Activated T-cell treated with anti-CD3 and anti-CD28 coated beads for 48 hours (primary cell): ENCODE measurements at regions not wholly inside any gene's neighbourhood (a gene's known extent, or its start where the extent isn't known, plus 50 kb on each side); places are given as distances from the start of the nearest gene placed in this dataset.

Source experiments
- DNase-seq: peaks from one replicate; pipeline ENCODE4 v3.0.0-alpha.2; 2020; ENCODE audit warnings: low read depth

DNA sequence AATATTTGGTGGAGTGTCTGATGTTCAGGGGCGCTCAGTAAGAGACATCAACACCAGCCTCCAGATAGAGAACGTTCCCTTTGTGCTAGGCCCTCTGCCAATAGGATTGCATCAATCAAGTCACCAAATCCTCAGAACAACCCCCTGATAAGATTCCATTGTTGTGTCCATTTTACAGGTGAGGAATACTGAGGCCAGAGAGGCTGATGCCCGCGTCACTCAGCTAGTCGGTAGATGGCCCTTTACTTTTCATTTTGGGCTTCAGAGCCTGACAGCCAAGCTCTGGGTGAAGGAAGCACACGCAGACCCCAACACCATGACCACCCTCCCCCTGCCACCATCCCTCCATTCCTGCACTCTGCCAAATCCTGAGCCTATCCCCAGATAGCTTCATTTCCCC lies 406.2 kb downstream of the PTPRU start:
- DNase-seq: no peak

DNA sequence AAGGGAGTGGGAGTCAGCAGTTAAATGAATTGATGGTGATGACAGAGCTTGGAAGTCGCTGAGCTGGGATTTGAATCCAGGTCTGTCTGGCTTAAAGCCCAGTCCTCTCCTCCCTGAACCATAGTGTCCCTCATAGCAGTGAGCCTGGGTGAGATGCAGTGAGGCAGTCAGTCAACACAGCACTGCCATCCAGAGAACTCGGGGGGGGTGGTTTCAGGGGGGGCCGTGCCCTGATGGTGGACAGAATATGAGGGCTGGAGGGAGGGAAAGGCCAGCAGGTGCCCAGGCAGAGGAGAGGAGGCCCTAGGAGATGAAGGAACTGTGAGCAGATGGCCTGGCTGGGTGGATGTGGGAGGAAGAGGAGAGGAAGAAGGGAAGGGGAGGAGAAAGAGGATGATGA lies 405.6 kb downstream of the PTPRU start:
- no peak for DNase-seq

DNA sequence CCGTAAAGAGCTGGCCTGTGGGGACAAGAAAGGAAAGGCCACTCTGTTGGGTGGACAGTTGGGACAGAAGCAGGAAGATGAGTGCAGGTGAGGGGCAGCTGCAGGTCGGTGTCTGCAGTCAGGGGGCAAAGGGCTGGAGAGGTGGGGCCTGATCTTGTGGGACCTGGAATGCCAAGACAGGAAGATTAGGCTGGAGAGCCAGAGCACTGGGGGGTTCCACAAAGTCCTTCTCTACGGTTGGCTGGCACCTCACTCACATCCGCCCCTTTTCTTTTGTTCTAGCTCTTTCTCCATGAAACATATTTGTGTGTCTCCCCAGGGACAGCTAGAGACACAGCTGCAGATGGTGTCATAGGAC lies 404.1 kb downstream of the PTPRU start:
- no peak for DNase-seq

DNA sequence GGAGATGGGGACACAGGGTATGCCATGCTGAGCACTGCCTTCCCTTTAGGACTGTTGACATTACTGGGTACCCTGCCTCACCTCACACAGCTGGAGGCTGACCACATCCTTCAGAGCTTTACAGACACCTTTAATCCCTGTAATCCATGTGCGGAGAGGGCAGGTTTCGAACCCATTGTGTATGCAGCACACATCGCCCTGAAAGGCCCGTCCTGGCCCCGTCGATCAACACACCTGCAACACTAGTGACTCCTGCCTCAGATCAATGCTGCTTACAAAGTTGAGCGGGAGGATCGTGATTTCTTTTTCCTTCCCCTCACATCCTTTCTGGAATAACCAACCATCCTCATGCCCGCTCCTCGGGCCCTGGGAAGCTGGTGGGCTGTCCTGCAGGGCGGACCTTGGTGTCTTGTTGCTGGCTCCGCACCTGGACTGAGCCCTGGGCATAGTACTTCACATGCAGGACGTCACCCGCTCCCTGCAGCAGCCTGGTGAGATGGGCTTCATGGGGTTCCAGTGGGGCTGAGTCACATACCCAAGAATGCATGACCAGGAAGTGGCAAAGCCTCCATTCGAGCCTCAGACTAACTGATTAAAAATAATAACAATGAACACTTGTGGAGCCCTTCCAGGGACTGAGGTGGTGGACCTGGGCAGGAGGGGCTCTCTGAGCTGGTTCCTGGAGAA lies 403.6 kb downstream of the PTPRU start:
- no peak for DNase-seq

DNA sequence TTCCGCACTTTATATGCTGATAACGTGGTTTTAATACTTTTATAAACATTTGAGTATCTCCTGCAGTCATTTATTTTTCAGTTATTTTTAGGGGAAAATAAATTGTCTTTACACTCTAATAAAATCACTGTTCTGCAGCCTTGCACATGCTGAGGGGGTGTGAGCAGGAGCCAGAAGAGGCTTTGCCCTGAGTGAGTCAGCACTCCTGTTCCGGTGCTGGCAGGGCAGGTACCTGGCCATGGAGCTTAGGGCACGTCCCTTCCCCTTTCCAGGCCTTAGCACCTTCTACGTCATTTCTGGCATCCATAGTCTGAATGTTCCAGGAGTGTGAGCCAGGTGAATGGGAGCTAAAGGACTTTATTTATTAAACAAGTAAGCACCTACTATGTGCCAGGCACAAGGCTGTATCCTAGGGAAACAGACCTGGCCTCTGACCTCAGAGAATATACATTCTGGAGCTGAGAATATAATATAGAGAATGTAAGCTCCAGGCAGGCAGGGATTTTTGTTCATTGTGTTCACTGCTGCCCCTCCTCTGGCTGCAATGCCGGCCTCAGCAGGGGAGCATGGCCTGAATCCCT lies 402.9 kb downstream of the PTPRU start:
- DNase-seq: no peak

DNA sequence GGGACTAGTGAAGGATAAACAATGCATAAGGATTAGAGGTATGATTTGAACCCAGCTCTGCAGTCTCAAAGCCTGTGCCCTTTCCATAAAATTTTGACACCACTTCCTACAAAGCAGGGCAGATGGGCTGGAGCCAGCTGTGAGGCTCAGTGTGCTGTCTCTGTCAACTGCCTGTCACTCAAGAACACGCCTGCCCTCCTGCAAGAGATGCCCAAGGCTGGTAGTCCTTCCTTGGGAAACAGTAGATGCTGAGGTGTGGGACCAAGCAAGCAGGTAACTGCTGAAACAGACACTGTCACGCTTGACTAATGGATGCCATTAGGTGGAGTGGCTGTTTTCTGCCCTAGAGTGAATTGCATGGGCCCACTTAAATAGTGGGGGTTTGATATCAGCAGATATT lies 402.0 kb downstream of the PTPRU start:
- DNase-seq: no peak

DNA sequence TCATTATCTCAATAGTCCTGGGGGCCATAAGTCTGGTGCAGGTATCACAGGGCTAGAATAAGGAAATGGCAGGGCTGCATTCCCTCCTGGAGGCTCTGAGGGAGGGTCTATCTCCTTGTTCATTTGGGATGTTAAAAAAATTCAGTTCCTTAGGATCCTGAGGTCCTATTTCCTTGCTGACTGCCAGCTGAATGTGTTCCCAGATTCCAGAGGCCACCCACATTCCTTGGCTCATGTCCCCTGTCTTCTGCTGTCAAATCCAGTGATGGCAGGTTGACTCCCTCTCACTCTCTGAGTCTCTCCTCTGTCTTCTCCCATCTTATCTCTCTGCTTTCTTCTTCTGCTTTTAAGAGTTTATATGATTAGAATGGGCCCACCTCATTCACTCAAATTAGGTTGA lies 400.6 kb downstream of the PTPRU start:
- no peak for DNase-seq

DNA sequence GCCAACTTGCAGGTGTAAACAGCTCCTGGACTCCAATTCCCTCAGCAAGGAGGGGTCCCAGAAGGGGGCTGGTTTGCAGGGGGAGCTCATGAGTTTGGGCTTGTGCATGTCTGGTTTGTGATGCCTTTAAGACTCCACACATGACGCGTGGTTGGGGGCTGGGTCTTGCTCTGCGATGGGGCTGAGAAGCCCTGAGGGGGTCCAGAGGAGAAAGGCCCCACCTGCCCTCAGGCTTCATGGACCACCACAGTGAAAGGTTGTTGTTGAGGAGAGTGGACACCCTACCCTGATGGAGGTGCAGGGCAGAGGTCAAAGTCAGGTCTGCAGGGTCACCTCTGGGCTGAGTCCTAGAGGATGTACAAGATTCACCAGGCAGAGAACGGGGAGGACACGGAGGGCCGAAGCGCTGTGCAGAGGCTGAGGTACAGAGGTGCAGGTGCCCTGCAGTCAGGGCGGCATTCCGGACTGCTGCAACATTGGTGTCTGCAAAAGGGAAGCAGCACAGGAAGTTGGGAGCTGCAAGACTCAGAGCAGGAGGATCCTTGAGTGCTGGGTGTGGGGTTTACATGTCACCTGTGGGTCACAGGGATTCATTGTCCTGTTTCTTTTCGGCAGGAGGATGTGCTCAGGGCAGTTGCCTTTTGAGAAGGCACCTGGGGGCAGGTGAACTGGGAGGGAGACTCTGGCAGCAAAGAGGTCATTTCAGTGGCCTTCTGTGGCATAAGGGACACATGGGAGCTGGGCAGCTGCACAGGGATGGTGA lies 399.4 kb downstream of the PTPRU start:
- DNase-seq: no peak

DNA sequence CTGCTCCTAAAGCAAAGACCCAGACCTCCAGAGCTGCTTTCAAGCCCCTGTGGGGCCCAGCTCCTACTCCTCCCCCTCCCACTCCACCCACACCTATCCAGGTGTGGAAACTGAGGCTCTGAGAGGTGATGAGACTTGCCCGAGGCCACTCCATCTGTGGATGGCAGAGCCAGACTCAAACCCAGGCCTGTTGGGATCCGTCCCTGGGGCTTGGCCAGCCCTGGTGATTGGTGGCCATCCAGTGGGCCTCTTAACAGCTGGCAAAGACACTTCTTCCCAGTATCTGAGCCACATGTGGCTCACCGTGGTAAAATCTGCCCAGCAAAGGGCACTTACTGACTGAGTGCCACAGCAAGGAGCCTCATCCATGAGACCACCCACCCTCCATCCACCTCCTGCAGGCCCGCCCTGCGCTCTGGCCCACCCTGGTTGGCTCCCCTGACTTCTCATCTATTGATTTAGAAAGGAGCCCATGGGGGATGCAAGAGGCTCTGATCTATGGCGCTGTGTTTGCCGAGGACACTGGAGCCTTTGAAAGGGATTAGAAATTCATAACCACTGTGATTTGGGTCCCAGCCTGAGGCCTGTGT lies 398.5 kb downstream of the PTPRU start:
- DNase-seq: no peak

DNA sequence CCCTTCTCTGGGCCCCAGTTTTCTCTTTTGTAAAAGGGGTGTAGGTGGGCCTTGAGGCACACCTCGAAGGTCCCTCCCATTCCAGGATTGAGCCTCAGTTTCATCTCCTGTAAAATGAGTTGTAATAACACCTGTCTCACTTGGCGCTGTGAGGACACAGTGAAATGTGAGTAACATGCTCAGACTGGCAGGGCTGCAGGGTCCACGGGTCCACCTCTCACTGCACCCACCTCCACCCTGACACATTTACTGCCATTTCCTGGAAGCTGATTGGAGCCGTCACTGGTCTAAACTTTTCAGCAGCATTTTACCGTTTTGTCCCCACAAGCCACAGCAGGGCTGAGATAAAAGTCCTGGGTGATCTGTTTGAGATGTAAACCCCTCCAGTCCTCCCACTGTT lies 398.0 kb downstream of the PTPRU start:
- DNase-seq: no peak

DNA sequence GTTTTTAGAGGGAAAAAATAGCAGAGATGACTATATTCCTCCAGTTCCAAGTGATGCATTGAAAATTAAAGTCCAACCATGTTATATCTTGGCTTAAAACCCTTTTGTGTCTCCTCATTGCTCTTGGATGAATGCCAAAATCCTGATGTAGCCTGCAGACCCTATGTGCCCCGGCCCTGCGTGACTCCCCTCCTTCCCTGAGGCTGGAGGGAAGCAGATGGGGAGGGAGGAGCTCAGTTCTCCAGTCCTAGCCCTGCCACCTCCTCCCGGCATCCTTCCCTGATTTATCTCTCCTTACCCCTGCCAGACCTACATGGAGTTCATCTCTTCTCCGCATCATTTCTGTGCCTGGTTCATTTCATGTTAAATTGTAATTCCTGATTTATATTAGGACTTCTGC lies 397.4 kb downstream of the PTPRU start:
- no peak for DNase-seq

DNA sequence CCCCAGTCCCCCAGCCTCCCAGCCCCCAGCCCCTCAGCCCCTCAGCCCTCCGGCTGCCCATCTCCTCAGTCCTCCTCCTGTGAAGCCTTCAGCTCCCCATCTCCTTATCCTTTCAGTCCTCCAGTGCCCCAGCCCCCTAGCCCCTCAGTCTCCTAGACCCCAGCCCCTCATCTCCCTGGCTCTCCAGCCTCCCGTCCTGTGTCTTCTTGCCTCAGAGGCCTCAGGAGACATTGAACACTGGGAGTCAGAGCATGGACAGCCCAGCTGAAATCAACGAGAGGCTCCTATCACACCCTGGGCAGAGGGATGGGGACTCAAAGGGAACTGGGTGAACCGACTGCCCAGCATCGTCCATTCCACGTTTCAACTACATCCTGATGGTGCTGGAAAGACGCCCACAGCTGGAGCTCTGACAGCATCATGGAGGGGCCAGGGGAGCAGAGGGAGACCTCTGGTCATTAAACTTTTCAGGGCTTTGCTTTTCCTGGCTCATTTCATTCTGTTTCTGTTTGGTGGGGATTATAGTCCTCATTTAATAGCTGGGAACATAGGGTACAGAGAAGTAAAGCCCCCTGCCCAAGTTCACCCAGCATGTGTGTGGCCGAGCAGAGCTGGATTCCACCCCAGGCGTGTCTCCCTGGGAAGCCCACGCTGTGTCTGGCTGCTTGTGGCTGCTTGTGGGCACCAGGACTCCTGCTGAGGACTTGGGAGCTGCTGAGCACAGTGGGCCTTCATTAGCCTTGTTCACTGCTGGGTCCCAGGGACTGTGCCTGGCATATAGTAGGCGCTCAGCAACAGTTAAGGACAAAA lies 396.7 kb downstream of the PTPRU start:
- no peak for DNase-seq

DNA sequence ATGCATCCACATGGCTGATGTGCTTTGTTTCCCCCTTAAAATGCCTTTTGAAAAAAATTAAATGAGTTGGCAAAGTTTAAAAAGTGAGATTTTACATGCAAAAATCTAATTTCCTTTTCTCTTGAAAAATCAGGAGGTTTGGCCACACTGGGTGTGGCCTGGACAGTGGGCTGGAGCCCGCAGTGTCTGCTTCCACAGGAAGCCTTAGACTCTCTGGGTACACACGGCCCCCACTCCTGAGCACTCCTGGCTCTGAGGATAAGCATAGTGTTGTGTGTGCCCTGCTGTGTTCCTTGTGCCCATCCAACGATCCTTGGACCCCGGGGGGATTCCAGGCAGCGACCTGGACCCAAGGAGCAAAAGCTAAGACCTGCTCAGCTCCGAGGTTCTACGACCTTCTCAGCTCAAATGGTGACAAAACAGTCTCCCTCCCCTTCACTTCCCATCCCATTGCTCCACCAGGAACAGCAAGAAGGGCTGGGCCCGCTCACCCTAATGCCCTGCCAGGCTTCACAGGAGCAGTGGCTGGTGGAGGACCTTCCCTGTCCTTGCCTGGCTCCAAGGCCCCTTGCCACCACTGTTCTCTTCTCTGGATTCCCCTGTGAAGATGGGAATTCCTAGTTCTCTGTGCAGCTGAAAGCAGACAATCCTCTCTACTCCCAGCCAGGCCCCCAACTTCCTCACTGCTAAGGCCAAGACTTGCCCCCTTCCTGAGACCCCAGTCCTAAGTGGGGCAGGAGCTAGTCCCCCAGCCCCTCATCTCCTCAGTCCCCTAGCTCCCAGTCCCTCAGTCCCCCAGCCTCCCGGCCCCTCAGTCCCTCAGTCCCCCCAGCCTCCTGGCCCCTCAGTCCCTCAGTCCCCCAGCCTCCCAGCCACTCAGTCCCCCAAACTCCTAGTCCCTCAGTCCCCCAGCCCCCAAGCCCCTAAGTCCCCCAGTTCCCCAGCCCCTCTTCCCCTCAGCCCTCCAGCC lies 395.8 kb downstream of the PTPRU start:
- DNase-seq: no peak

DNA sequence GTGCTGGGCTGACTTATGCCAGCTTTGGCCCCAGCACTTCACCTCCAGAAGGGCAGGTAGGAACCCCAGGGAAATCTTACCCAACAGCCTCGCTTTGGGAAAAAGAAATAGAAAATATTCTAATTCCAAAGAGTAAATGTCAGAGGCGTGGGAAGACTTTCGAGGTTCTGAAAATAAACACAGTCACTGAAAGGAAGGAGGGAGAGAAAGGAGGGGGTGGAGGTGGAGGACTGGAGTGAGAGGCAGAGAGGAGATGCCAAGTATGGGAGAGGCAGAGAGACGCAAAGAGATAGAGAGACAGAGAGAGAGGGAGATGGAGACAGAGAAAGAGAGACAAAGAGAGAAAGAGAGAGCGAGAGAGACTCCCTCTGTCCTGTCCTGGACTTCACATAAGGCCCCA lies 395.0 kb downstream of the PTPRU start:
- no peak for DNase-seq

DNA sequence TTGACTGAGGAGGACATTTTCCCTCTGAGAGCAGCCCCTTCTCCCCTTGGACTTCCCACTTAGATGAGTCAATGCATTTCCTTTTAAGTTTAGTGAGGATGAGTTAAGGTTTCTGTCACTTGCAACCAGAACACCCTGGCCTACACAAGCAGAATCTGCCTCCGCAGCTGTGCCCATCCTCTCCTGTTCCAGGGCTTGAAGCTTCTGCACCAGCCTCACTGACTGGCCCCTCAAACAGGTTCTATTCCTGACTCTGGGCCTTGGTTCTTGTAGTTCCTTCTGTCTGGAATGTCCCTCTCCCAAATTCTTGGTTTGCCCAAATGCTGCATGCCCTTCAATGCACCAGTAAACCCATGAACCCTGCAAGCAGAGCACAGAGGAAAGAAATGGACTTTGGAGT lies 394.4 kb downstream of the PTPRU start:
- DNase-seq: no peak

DNA sequence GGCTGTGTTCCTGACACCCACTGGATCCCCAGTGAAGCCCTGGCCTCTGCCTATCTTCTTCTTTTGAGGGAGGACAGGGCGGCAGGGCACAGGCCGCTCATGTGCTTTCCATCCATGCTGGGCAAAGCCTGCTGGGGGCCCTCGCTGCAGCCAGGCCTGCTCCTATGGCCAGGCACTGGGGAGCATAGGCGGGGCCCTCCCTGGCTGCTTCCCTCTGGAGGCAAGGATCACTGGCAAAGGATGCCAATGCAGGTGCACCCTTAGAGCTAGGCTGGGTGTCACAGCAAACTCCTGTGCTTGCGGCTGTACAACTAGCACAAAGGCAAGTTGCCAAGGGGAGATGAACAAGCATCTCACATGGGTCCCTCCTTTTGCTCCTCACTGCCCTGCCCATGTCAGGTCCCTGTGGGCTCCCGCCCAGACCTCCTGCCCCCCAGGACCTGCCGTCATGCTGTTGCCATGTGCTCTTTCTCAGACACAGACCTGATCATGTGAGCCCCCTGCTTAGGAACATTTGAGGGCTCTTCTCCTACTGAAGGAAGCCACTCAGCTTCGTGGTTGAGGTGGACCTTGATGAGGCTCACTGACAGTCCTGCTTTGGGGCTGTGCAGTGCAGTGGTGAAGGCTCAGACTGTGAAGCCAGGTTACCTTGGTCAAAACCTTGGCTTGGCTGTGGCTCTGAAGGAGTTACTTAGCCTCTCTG lies 393.6 kb downstream of the PTPRU start:
- no peak for DNase-seq

DNA sequence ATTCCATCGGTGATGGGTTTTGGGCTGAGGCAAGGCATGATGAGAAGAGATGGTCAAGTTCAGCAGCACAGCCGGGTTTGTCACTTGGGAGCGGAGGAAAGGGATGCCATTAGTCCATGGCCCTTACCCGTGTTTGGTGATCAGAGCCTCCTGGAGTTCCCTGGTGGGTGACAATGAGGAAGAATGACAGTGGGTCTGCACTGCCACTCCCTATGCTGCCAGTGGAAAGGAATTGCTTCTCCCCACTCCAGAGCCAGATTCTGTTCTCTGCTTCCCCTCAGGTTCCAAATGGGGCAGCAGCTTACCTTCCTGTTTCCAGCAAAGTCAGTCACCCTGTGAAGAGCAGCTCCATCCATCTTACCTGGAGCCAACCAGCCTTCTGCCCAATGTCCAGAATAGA lies 393.1 kb downstream of the PTPRU start:
- DNase-seq: no peak

DNA sequence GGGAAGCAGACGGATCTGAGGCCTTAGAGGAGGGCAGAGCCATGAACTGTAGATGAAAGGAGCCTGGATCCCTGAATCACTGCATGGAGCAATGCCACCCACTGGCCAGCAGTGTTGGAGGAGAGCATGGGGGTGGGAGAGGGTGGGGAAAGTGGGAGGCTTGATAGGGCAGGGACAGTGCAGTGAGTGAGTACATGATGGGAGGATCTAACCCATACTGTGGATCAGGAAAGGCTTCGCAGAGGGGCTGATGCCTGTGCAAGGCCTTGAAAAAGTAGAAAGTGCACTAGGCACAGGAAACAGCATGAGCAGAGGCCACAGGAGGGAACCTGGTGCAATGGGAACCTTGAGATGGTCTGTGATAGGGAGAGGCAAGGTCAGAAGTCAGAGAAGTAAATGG lies 391.9 kb downstream of the PTPRU start:
- DNase-seq: no peak

DNA sequence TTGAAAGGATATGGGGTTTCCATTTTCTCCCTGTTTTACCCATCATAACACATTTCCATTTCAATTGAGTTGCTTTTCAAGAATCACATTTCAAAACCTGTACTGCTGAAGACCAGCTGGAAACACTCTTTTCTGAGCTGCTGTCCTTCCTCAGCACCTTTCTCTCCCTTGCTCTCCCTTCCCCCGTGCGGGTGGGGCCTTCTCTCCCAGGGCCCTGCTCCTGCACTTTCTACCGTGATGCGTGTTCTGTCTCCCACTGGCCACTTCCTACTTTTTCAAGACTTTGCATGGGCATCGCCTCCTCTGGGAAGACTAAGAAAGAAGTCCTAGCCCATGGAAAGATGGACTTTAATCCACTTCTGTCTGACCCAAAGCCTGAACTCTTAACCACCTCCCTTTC lies 390.4 kb downstream of the PTPRU start:
- no peak for DNase-seq

DNA sequence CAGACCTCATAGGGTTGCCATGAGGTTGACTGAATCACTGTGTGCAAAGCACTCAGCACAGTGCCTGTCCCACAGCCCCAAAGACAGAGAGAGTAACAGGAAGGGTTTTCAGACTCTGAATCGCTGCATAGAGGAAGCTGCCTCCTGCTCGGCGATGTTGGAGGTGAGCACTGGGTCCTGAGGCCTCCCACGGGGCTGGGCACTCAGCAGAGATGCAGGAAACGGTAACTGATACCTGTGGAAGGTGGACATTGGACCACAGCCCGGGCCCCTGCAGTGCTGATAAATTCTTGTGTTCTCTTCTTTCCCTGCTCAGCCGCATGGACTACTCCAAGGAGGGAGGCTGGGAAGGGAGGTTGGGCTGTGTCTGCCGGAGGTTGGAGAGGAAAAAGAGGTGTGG lies 389.7 kb downstream of the PTPRU start:
- DNase-seq: no peak

DNA sequence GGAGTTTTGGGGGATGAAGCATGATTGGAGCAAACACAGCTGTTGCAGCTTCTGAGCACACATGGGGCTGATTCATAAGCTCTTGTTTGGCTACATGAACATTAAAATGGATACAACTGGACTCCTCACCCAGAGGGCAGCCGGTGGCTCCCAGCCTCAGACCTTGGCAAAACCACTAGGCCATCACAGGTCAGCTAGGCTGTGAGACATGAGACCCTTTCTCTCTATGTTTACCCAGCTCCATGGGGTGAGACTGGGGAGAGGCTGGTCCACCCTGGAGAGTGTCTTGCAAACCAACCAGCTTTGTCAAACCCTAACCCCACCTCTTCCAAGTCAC lies 388.7 kb downstream of the PTPRU start:
- no peak for DNase-seq
